ENCODE measurements at regions not wholly inside any gene's neighbourhood (a gene's known extent, or its start where the extent isn't known, plus 50 kb on each side); places are given as distances from the start of the nearest gene placed in this dataset.
"Not testable (repeated sequence)": the region's sequence is repeated elsewhere in the genome, so short reads cannot be mapped to it uniquely, and the experiment has no call there.

GRCh38 chr17:20380625-20381024 is 86.7 kb downstream of the LGALS9B start:
- TF ChIP-seq POLR2A (IDR thresholded peaks at IDR 0.05); CTCF (IDR thresholded peaks at IDR 0.05 in 8 of 11, conservative IDR thresholded peaks at IDR 0.05 in 3 of 11); POLR2AphosphoS5 (IDR thresholded peaks at IDR 0.05): not testable (repeated sequence)
